Hippocampal formation (tissue), 2 donors: ENCODE measurements at regions not wholly inside any gene's neighbourhood (a gene's known extent, or its start where the extent isn't known, plus 50 kb on each side); places are given as distances from the start of the nearest gene placed in this dataset.

Experiments used
- DNase-seq, 2 donors: peaks; one replicate each; lab custom pipeline; 2025; lab: John Stamatoyannopoulos, UW

DNA sequence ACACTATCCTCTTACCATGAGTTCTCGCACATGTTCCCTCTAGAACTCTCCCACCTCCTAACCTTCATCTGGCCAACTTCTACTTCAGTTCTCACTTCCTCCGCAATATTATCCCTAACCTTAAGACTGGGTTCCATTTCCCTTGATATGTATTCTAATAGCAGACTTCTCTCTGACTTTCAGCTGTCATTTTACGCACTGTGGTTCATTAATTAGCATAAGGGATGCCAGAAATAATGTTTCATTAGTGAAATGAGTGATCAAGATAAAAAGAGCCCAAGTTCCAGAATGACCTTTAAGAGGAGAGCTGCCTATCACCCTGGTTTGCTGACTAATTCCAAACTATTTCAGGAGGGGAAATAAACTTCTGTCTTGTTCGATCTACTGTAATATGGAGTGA is 108.6 kb upstream of the CCDC150 start:
- DNase-seq: no peak

DNA sequence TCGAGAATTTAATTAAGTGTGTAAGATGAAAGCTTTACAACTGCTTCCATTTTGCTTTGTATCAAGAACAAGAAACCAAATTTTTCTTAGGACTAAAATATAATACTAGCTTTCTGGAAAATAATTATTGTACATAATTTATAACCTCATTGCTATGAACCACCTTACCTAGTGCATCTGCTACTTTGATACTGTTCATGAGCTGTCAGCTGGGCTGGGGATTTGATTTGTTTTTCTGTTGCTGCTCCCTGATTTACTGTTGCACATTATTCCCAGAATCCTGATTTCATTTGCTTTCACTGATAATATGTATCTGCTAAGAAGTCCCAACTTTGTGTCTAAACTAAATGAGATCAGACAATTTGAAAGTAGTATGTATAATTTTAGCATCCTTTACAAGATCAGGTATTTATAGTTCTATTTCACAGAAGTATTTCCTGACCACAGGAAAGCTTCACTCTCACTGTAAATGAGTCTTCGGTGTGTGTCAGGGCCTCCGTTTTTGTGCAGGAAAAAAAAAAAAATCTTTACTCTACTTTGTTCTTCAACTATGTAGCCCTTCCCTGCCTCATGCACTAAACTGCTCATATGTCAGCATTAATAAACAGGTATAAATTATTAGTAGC is 105.6 kb upstream of the CCDC150 start:
- DNase-seq: no peak

DNA sequence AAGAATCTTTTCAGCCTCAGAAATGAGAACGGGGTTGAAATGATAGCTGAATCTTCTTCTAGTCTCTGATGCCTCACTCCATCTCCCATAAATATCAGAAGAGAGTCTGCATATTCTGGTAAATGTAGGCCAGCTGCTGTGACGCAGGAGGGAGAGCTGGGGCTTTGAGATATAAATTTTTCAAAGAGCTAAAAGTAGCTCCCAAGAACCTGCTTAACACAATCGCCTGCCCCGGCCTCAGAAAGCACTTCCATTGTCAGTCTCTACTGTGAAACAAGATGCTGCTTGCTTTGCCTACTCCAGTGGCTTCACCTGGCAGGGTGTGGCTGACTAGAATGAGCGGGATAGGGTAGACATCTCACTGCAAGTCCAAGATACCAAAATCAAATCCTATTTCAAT is 105.0 kb upstream of the CCDC150 start:
- DNase-seq: peak in 1 of 2 donors; percentile 22

DNA sequence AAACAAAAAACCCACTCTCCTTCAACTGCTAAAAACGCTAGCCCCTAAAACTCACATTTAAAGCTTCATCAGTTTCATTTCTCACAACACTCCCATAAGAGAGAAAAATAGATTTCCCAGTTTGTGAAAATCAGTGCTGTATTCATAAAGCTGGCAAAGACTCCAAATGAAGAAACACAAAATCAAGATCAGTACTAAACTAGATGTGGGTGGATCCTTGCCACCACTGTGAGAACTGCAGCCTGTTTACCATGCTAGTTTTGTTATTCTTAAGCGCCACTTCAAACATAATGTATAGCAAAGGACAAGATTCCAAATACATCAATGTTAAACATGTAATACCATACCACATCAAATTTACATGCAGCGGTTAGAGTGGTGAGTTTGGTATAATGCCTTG is 104.5 kb upstream of the CCDC150 start:
- DNase-seq: no peak

DNA sequence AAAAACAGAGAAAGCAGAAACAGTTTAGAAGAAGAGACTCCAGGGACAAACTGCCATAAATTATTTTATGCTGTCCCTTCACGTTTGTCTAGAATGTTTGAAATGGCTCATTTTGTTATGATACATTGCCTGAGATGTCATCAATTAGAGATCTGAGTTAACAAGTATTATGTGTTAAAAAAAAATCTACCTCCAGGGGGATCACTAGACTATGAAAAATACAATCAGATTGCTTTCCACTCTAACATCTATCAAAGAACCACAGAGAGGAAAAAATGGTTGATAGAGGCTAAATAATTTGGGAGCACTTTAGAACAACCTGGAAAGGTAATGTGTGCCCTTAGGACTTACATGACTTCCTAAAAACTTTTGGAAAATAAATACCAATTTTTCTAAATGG is 103.8 kb upstream of the CCDC150 start:
- no peak for DNase-seq

DNA sequence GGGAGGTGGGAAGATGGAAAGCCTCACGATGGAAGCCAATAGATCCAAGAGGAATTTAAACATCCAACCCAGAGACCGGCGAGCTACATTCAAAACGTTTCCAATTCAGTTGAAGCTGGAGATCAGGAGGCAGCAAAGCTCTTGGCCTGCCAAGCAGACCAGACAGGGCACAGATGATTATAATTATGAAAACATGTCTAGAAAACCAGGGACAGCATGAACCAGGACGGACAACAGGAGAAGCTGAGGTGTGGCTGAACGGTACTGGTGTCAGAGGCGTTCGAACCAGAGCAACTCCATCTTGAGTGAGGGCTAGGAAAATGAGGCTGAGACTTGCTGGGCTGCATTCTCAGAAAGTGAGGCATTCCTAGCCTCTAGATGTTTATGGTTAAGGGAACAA is 102.2 kb upstream of the CCDC150 start:
- no peak for DNase-seq

DNA sequence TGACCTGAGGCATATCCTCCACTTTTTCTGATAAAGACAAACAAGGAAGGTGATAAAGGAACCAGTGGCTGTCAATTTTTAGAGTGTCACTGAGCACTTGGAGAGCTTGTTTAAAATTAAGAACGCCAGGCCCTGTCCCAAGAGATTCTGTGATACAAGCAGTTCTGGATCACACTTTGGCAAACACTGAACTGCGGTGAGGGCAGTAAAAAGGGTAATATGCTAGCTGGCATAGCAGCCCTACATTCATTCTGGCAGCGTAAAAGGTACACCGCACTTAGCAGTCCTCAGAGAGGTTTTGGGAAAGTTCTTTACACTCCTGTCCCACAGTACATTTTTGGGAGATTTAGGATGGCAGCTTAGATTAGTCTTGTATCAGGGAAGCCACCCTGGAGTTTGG is 101.3 kb upstream of the CCDC150 start:
- DNase-seq: no peak

DNA sequence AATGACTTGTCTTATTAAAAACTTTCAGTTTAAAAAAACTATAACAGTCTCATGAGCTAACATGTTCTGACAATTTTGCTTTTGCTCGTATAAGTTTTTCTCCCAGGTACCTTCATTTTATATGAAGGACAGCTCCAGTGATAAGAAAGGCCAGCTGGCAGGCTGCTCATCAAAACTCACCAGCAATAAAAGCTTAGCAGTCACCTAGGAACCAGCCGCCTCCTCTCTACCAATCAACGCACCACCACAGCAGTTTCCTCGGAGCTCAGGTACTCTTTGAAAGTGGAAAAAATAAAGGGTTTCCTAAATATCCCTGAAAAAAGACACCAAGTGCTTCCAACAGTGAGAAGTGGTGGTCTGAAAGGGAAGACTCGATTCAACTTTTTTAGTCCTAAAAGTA is 100.9 kb upstream of the CCDC150 start:
- DNase-seq: no peak

DNA sequence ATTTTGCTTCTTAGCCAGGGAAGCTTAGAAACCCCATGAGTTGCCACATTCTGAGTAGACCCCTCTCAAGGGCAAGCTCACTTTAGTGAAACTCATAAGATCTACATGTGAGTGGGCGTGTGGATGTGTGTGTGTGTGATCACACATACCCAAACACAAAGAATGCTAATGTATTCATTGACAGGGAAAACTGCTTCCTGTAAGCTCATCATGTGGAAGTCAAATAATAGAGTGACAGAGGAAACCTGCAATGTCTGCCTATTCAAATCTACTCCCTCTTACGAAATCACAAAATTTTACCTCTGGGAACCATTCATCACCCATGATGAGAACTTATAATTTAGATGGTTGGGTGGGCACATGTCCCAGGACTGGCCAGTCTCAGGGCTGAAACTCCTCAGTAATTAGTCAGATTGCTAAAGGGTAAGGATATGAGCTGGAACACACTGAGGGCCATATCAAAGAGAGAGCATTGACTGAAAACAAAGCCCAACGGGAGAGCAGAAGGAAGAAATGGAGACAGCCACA is 94.5 kb upstream of the CCDC150 start:
- no peak for DNase-seq

DNA sequence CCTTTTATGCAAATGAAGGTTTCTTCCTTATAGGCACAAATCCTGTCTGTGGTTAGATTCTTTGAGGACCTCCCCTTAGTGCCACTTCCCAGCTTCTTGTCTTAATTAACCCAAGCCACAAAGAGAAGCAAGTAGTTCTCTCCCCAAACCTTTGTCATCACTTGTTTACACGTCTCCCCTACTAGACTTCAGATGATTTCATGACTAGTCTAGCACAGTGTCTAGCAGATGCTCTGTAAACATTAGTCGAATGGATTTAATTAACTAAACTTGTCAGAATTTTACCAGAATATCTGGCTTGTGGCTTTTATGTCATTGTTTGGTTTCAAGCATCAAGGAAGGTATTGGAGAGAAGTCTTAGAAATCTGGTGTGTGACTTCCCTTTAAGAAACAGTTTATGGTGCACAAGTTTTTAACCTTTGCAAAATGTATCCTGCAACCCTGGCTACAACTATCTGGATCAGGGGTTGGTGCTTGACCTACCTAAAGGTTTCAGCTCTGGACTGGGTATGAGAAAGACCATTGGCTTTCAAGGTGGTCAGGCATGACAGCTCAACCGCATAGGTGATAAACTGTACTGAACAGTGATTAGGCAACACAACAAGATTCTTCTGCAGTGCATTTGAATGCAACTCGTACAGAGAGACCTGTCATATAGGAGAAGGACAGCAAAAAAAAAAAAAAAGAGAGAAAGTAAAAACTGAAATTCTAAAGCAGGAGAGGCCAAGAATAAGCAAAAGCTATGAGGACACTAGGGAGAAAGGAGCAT is 93.2 kb upstream of the CCDC150 start:
- DNase-seq: no peak

DNA sequence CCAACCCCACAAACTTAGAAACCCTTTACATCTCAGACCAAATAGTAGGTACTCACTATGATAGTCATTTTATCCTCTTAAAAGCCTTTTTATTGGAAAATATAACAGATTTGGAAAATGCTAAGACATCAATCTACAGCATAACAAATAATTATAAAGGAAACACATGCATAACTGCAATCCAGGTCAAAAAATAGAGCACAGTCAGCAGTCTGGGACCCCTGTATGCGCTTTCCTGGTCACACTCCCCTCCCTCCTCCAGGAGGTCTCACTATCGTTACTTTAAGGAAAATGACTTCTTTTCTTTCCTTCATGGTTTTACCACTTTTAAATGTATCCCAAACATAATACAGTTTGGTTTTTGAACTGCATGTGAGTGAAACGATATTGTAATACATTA is 90.5 kb upstream of the CCDC150 start:
- no peak for DNase-seq

DNA sequence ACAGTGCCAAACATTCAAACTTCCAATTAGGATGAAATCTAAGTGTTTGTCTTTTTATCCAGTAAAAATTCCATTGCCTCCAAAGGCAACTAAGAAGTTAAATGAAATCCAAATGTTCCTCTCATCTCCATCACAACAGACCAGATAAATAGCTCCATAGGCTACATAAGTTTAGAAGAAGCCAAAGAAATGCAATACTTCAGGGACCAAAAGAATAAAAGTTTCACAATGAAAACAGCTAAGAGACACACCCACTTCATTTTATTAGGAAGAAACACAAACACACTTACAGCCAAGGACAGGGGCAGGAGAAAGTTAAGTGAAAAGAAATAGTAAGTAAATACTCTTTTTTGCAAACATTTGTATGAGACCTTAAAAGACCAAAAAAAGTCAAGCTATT is 88.5 kb upstream of the CCDC150 start:
- no peak for DNase-seq

DNA sequence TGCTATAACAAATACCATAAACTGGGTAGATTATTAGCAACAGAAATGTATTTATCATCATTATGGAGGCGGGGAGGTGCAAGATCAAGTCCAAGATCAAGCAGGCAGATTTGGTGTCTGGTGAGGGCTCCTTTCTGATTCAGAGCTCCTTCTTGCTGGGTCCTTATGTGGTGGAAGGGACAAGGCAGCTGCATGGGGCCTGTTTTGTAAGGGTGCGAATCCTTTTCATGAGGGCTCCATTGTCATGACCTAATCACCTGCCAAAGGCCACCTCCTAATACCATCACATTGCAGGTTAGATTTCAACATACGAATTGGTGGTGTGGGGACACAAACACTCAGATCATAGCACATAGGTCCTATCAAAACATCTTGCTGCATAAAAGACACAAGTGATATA is 84.4 kb upstream of the CCDC150 start:
- DNase-seq: no peak

DNA sequence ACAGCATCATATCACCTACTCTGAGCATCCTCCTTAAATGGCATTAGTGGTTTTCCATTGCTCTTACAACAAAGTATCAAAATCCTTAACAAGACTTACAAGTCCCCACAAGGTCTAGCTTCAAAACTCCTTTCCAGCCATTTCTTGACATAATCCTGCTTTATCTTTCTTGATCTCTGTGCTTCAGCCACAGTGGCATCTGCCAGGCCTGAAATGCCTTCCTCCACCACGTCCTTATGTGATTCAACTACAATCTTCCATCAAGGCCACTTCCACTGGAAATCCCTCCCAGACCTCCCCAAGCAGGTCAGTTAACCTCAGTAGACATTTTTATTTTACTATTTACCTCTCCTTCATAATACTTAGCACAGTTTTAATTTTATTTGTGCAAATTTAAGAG is 83.8 kb upstream of the CCDC150 start:
- DNase-seq: no peak

DNA sequence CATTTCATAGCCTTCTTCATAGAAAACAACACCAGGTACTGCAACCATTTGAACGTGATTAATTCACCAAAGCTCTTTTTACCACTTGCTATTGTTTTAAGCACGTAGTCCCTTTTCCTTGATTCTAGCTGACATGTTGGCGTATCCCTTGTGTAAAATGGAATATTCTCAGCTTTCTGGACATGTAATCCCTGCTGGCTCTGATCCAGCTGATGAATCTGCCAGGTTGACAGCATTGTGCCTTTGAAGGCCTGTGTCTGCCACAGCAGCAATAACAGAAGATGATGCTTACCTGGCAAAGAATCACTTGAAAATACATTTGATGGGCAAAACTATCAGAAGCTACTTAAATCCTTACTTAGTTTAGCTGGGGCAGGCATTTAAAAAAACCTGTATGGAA is 81.0 kb upstream of the CCDC150 start:
- no peak for DNase-seq

DNA sequence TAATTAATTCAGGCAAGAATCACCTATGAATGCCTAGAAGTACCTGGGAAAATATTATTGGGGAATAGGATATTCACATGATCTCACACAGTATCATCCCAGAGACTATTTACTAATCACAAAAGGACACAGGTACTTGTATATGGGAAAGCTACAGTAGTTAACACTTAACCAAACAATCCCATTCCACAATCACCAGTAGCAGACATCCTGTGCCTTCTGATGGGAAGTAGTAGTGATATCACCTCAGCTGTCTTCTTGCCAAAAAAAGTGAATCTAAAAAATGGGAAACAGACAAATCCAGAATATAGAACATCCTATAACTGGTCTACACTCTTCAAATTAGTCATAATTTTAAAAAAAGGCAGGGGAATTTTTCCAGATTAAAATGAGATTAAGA is 75.6 kb upstream of the CCDC150 start:
- no peak for DNase-seq

DNA sequence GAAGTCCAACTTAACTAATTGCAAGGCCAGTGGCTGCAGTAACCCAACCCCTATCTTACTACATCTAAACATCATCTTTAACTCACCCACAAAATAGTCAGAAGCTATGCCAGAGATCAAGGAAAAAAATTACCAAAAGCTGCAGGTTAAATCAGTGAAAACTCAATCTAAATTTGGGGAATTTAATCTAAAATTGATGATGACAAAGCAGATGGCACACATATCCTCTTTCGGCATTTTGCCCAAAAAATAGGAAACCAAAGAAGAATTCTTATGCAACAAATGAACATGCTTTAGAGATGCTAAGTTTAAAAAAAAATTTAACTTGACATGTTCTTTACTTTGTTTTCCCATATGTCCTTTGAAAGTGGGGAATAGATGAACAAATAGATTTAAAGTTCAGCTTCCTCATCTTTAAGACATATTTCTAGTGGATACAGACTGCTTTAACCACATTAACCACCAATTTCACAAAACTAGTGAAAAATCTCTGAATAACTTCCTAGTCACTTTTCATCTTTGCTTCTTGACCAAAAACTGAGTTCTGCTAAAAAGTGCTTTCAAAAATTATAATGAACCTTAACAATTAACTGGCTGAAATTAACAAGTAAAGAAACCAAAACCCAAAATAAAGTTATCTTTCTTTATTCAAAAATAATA is 74.3 kb upstream of the CCDC150 start:
- no peak for DNase-seq

DNA sequence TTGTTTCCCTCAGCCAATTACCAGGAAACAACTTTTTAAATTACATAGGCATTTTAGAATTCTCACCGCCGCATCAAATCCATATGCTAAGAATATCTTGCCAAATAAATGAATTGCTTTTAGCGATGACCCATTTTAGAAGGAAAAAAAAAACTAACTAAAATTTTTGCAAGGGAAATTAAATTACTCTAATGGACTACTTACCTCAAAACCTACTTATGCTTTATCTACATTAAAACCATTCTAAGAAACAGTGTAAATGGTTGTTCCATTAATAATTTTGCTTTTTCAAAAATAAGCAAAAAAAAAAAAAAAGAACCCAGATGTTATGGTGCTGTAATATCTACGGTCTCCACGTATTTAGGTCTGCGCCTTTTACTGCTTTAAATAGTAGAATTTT is 73.5 kb upstream of the CCDC150 start:
- DNase-seq: no peak

DNA sequence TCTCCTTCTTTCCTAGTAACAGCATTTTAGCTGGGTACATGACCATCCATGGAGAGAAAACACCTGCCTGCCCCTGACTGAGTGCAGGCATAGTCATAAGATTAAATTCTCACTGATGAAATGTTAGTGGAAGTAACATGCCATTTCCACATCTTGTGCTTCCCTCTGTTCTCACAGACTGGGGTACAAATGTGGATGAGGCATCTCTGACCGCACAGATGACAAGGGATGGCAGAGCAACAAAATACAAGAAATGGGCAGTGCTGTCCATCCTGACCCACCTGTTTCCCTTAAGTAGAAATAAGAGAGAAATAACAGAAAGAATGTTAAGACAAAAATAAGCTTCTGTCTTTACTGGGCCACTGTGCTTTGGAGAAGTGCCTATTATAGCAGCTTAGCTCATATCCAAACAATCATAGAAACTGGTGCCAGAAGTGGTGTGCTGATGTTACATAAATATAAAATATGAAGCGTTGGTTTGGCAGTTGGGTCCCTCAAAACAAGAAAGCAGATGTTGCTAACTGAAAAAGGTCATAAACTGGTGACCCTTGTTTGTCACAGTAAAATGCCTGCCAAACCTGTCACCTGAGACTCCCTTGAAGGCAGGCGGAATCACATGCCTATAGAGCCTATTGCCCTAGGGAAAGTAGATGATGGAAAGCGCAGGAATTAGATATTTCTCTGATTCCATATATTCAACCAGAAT is 72.4 kb upstream of the CCDC150 start:
- no peak for DNase-seq

DNA sequence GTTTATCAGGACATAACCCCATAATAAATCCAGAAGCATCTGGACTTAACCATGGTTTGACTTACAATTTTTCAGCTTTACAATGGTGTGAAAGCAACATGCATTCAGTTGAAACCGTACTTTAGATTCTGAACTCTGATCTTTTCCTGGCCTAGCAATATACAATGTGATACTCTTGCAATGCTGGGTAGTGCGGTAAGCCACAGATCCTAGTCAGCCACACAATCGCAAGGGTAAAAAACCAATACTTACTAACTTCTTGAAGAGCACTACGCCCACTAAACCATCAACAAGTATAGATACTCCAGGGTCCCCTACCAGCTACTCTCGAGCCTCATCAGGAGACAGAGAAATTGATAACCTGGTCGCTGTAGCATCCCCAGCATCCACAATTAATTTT is 71.0 kb upstream of the CCDC150 start:
- DNase-seq: no peak

DNA sequence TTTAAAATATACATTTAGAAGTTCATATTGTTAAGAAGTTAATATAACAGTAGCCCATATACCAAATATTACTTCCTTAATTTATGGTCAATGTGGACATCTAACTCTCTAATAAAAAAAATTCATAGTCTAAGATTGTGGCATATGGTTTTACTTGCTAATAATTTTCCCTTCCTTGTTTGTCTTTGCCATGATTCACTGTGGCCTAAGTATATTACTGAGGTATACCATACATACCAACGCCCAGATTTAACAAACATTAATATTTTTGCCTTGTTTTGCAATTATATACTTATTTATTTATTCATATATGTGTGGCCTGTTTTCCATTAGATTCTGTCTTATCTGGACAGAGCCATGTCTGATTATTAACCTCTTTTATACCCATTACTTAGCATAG is 54.6 kb upstream of the CCDC150 start:
- DNase-seq: no peak

DNA sequence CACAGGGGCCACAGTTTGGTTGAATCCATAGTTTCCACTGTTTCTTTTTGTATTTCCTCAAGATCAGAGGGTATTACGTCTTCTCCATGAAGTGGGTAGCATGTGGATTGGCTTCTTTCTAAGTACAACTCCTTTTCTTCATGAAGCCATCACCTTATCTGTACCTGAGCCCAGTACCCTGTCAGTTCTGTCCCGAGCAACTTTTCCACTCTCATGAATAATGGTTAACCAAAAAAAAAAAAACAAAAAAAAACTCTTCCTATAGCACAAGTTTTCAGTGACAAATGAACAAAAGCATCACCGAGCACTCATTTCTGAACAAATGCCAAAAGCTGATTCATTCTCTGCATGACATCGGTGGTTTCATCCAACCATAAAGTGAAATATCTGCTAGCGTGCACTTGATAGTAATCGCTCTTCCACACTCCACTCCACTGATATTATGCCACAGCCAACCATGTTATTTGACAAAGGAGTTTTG is 53.0 kb upstream of the CCDC150 start:
- peak in 1 of 2 donors; percentile 78 for DNase-seq
